ENCODE measurements at regions not wholly inside any gene's neighbourhood (a gene's known extent, or its start where the extent isn't known, plus 50 kb on each side); places are given as distances from the start of the nearest gene placed in this dataset.

- TF ChIP-seq CTCF (conservative IDR thresholded peaks at IDR 0.05; ENCODE audit: low read depth, low read length) (peak; percentile 48), EZH2 (IDR thresholded peaks at IDR 0.05; ENCODE audit: low read length, unreplicated experiment) (no peak)
Measured at GRCh38 chr1:55285834-55286233, 70.7 kb upstream of the USP24 start.
